ENCODE measurements at regions not wholly inside any gene's neighbourhood (a gene's known extent, or its start where the extent isn't known, plus 50 kb on each side); places are given as distances from the start of the nearest gene placed in this dataset.

- no peak for TF ChIP-seq POLR2AphosphoS5 (IDR thresholded peaks at IDR 0.05; ENCODE audit: low read depth)
- TF ChIP-seq CTCF (conservative IDR thresholded peaks at IDR 0.05; ENCODE audit: low read depth in 2 of 2): no peak
- TF ChIP-seq CREB1 (CRISPR knock-in tag; IDR thresholded peaks at IDR 0.05; ENCODE audit: low read depth): no peak
- TF ChIP-seq, protein P1, sequence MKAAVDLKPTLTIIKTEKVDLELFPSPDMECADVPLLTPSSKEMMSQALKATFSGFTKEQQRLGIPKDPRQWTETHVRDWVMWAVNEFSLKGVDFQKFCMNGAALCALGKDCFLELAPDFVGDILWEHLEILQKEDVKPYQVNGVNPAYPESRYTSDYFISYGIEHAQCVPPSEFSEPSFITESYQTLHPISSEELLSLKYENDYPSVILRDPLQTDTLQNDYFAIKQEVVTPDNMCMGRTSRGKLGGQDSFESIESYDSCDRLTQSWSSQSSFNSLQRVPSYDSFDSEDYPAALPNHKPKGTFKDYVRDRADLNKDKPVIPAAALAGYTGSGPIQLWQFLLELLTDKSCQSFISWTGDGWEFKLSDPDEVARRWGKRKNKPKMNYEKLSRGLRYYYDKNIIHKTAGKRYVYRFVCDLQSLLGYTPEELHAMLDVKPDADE (IDR thresholded peaks at IDR 0.05): no peak
- TF ChIP-seq, protein P2, sequence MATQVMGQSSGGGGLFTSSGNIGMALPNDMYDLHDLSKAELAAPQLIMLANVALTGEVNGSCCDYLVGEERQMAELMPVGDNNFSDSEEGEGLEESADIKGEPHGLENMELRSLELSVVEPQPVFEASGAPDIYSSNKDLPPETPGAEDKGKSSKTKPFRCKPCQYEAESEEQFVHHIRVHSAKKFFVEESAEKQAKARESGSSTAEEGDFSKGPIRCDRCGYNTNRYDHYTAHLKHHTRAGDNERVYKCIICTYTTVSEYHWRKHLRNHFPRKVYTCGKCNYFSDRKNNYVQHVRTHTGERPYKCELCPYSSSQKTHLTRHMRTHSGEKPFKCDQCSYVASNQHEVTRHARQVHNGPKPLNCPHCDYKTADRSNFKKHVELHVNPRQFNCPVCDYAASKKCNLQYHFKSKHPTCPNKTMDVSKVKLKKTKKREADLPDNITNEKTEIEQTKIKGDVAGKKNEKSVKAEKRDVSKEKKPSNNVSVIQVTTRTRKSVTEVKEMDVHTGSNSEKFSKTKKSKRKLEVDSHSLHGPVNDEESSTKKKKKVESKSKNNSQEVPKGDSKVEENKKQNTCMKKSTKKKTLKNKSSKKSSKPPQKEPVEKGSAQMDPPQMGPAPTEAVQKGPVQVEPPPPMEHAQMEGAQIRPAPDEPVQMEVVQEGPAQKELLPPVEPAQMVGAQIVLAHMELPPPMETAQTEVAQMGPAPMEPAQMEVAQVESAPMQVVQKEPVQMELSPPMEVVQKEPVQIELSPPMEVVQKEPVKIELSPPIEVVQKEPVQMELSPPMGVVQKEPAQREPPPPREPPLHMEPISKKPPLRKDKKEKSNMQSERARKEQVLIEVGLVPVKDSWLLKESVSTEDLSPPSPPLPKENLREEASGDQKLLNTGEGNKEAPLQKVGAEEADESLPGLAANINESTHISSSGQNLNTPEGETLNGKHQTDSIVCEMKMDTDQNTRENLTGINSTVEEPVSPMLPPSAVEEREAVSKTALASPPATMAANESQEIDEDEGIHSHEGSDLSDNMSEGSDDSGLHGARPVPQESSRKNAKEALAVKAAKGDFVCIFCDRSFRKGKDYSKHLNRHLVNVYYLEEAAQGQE (IDR thresholded peaks at IDR 0.05; ENCODE audit: unreplicated experiment): no peak
- no peak for TF ChIP-seq EZH2 (IDR thresholded peaks at IDR 0.05; ENCODE audit: low read depth, unreplicated experiment)
- TF ChIP-seq EZH2phosphoT487 (IDR thresholded peaks at IDR 0.05; ENCODE audit: unreplicated experiment): no peak
- no peak for TF ChIP-seq JUNB (IDR thresholded peaks at IDR 0.05; ENCODE audit: unreplicated experiment)
- TF ChIP-seq ZNF114 (CRISPR knock-in tag; IDR thresholded peaks at IDR 0.05): no peak
Measured at GRCh38 chr18:32553174-32553573, 82.5 kb upstream of the GAREM1 start.

All from GM23338 (cell line).